ENCODE measurements at regions not wholly inside any gene's neighbourhood (a gene's known extent, or its start where the extent isn't known, plus 50 kb on each side); places are given as distances from the start of the nearest gene placed in this dataset.

DNA sequence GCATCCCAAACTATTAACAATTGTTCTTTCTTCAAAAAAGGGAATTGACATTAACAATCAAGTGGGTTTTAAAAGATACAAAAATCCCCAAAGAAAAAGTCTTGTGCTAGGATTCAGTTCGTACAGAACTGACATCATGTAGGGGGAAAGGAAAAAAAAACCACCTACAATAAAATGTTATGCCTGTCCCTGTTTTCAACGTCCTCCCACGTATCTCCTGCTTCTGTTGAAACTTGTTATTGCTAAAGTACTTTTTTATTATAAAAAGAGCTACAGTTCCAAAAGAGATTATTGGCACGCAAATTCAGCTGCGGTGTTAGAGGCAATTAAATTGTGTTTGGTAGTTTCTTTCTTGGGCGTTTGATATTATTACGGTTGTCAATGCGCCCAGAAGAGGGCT, 102.8 kb upstream of the PHACTR1 start:
- TF ChIP-seq CTCF (IDR thresholded peaks at IDR 0.05), result no peak
- no peak for TF ChIP-seq POLR2AphosphoS5 (IDR thresholded peaks at IDR 0.05)

Measured in breast epithelium (tissue), 3 donors.